ENCODE measurements at regions not wholly inside any gene's neighbourhood (a gene's known extent, or its start where the extent isn't known, plus 50 kb on each side); places are given as distances from the start of the nearest gene placed in this dataset.

DNA sequence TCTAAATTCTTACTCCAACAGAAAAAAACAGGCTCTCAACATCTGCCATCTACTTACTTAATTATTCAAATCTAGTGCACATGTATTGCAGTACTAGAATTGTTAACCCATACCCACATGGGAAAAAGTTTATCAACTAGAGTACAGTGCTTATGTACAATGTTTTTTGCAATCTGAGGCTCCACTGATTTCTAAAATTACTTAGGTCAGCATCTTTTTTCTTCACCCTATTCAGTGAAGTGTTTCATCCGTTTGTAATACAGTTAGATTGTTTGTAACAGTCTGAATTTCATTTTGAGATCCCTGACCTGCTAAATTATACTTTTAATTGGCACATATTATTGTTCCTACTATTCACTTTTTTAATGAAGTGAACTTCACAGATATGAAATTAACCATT lies 402.2 kb downstream of the FOXA2 start:
- no CpG with 5 or more reads among the region's 1 CpG for WGBS (ENCODE audit: extremely low coverage, insufficient read length, low lambda C conversion rate)
- no peaks in the 10 kb centered on the region for H3K36me3 Mint-ChIP-seq (ENCODE audit: insufficient read depth in 1 of 3, low read depth in 3 of 3)
- H3K9me3 Mint-ChIP-seq, result no peaks in the 10 kb centered on the region
- Histone ChIP-seq H3K9me3 (ENCODE audit: control insufficient read depth, low read depth, low read length) (no peaks in the 10 kb centered on the region), H3K4me1 (ENCODE audit: insufficient read depth, low read length) (no peaks in the 10 kb centered on the region), H3K4me2 (ENCODE audit: insufficient read depth, insufficient read length, low read length) (no peak overlapping the region), H3K9ac (ENCODE audit: extremely low read depth, insufficient read length, low read length) (no peak overlapping the region), H3K18ac (ENCODE audit: insufficient read length, low read depth, low read length) (no peak overlapping the region), H2BK20ac (ENCODE audit: low read depth, low read length, poor library complexity, severe bottlenecking) (no peak overlapping the region), H2AFZ (ENCODE audit: low read length) (no peak overlapping the region), H2BK5ac (ENCODE audit: insufficient read length, low read length) (no peak overlapping the region), H3K14ac (ENCODE audit: insufficient read depth, low read length) (no peak overlapping the region), H3K27ac (ENCODE audit: insufficient read length, low read depth, low read length) (no peak overlapping the region), H3K23me2 (ENCODE audit: insufficient read length, low read depth, low read length, poor library complexity, severe bottlenecking) (no peaks in the 10 kb centered on the region), H3K79me1 (ENCODE audit: insufficient read depth, low read depth, low read length, poor library complexity, severe bottlenecking) (no peaks in the 10 kb centered on the region), H3T11ph (ENCODE audit: low read length) (no peak overlapping the region), H3K27me3 (ENCODE audit: insufficient read depth, low read length) (no peaks in the 10 kb centered on the region), H4K20me1 (ENCODE audit: control insufficient read depth, insufficient read depth, insufficient read length) (no peaks in the 10 kb centered on the region), H4K5ac (ENCODE audit: insufficient read length, low read depth, low read length) (no peak overlapping the region), H2BK15ac (ENCODE audit: low read depth, low read length) (no peak overlapping the region), H3K4ac (ENCODE audit: low read depth, low read length) (no peak overlapping the region), H3K79me2 (ENCODE audit: insufficient read depth, low read length) (no peaks in the 10 kb centered on the region), H2AK5ac (ENCODE audit: insufficient read length, low read length) (no peak overlapping the region), H2BK12ac (ENCODE audit: insufficient read length, low read depth, low read length) (no peak overlapping the region), H3K56ac (ENCODE audit: insufficient read length, low read depth, low read length) (no peak overlapping the region), H2BK120ac (ENCODE audit: low read depth, low read length, poor library complexity, severe bottlenecking) (no peak overlapping the region), H4K8ac (replicated peaks; ENCODE audit: insufficient read length, low read depth, low read length) (no peak overlapping the region), H4K91ac (ENCODE audit: insufficient read length, low read depth, low read length) (no peak overlapping the region), H3K23ac (ENCODE audit: insufficient read length, low read depth, low read length) (no peak overlapping the region)
- no peaks in the 10 kb centered on the region for H3K4me1 Mint-ChIP-seq
- no peak for DNase-seq
- TF ChIP-seq, protein P1, sequence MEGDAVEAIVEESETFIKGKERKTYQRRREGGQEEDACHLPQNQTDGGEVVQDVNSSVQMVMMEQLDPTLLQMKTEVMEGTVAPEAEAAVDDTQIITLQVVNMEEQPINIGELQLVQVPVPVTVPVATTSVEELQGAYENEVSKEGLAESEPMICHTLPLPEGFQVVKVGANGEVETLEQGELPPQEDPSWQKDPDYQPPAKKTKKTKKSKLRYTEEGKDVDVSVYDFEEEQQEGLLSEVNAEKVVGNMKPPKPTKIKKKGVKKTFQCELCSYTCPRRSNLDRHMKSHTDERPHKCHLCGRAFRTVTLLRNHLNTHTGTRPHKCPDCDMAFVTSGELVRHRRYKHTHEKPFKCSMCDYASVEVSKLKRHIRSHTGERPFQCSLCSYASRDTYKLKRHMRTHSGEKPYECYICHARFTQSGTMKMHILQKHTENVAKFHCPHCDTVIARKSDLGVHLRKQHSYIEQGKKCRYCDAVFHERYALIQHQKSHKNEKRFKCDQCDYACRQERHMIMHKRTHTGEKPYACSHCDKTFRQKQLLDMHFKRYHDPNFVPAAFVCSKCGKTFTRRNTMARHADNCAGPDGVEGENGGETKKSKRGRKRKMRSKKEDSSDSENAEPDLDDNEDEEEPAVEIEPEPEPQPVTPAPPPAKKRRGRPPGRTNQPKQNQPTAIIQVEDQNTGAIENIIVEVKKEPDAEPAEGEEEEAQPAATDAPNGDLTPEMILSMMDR (conservative IDR thresholded peaks at IDR 0.05), result no peak
- no peak overlapping the region for H3K4me3 Mint-ChIP-seq
- peaks cover 3% of the 10 kb centered on the region for H3K27me3 Mint-ChIP-seq (ENCODE audit: low read depth)
- H3K27ac Mint-ChIP-seq, result no peak overlapping the region

Measured in H9 (cell line).